Embryonic facial prominence (tissue), 1 donor: ENCODE measurements at regions not wholly inside any gene's neighbourhood (a gene's known extent, or its start where the extent isn't known, plus 50 kb on each side); places are given as distances from the start of the nearest gene placed in this dataset.

Source experiments
- DNase-seq: peaks from one replicate; pipeline ENCODE4 v3.0.0-alpha.2; 2016; ENCODE audit errors: extremely low spot score

DNA sequence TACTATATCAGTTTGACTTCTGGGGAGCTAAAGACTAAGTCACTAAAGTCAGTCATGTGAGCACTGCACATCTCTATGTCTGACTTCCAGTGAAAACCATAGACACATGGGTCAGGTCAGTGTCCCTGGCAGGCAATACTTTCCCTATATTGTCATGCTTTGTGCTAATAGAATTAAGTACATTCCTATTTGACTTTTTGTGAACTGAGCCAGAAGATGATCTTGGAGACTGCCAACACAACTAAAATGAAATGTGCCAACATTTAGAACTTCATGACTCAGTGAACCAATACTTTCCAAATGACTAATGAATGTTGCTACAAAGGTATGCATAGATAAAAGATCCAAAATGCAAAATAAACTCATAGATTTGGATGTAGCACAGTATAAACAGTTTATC lies 820.8 kb upstream of the FAM98A start:
- no peak for DNase-seq

DNA sequence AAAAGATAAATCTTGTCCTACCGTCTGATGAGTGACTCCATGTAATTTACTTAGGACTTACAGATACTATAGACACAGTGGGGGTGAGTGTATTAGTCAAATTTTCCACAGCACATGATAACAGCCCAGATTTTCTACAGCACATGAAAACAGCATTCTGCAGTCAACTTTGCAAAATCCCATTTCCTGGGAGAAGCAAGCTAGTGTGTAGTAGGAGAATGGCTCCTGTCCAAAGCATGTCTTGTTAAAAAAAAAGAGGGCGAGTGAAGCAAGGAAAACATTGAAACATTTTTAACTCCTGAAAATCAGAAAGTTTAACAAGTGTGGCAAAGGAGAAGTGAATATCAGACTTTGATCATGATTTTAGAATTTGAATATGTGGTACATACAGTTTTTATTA lies 817.8 kb upstream of the FAM98A start:
- no peak for DNase-seq

DNA sequence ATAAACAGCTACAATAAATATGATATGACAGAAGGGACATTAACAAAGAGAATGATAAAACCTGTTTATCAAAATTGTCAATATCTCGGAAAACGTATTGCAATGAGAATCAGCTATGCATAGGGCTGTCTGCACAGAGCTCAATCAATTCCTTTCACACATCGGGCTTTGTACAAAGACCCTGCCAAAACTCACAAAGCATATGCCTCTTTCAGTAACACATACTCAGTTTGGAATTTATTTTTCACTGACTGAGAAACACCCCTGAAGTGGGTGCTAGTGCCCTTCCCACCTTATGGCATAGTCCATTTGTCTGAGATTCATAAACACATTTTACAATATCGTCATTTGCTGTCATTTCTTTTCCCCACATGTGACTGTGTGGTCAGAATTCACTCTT lies 815.8 kb upstream of the FAM98A start:
- DNase-seq: no peak

DNA sequence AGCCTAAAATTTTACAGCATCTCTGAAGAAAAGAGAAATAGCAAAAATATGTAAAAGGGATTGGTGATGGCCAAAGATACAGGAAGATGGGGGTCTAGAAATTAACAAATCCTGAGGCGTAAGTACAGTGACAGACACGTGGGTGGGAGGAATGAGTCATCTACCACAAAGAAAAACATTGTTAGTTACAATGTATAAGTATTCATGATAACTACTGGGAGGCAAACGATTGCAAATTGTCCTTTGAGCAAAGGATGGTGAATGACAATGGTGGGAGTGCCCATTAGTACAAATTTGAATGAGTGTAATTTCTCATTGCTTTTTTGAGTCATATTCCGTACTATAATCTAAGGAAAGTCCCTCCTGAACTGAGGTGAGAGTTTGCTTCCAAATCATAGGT lies 809.0 kb upstream of the FAM98A start:
- no peak for DNase-seq

DNA sequence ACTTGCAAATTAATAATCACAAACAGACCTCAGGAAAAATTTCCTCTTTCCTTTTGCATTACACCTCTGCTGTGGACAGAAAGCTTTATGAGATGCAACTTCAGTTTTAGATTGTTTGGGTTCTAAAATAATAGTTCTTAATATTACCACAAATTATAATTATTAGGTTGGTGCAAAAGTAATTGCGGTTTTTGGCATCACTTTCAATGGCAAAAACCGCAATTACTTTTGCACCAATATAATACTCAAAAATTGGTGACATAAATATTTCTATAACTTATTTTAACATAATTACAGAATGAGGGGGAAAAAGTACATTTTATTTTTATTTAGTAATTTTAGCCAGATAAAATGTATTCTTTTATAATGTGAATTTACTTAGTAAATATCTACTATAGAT lies 804.4 kb upstream of the FAM98A start:
- DNase-seq: no peak

DNA sequence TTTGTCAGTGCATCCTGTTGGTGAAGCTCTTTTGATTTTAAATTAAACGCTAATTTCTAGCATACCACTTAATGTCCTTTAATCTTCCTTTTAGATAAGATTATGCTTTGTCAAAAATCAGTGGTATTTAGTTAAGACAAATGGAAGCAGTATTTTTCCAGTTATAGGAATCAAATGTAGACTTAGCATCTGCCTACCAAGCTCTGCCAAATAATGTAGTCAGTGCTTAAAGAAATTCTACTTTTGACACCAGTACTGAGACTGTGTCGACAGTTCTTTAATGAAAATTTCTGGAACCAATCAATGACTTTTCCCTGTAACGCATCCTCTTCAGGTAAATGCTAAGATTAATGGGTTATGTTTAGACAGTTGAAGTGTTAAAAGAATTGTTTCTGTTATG lies 803.3 kb upstream of the FAM98A start:
- no peak for DNase-seq

DNA sequence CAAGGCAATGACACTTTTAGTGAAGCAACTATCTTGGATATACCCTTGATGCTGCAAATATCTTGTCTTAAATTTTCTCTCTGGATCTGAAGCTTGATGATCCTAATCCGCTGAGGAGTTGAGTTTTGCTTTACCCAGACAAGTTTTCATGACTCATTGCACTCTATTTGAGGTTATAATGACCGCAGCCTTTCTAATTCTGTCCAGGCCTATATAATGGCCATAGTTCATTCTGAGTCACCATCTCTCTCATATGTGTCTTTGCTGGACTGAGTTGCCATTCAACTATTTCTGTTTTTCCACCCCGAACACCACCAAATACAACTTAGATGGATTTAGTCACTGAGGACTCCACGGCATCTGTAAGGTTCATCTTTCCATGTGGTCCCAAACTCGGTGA lies 802.1 kb upstream of the FAM98A start:
- no peak for DNase-seq

DNA sequence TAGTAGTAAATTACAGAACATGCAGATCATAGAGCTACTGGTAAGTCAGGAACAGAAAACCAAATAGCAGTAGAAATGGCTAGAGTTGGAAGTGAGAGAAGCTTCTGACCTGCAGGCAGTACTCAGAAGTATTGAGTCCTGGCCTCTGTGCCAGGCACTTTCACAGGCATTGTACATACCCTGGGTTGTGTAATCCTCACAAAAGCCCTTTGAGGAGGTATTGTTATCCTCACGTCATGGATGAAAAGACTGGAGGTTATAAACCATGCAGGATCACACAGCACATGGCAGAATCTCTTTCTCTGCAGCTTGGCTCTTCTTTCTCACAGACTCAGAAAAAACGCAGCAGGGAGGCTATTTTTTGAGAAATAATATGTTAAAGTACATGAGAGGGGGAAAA lies 789.3 kb upstream of the FAM98A start:
- DNase-seq: no peak

DNA sequence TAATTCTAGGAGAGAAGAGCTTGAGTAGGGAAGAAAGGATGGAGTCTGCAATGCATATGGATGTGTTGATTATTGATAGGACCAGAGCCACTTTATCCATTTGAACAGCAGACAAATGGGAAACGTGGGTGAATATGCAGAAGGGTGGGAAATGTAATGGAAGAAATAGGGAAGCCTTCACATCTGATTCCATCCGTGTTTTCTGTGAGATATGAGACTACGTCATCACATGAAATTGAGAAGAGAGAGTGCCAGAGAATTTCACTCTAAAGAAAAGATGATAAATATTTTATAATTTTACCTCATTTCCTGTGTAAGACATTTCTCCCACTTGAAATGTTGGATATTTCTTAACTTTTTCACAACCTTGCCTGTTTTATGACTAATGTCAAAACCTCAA lies 788.4 kb upstream of the FAM98A start:
- no peak for DNase-seq

DNA sequence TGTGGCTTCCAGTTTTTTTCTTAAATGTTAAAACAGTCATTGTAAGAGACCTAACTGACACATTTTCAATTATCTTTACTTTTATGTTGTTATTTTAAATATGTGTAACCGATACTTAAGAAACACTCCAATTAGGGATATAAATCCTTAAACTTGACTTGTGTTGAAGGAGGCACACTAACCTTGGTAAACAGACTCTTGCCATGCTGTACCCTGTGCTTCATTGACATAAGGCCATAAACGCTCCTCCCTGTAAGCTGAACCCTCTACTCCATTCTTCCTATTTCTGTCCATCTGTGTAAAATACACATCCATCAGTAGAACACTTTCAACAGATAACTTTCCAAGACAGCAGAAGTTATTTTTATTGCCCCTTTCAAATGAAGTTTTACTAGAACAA lies 780.5 kb upstream of the FAM98A start:
- DNase-seq: no peak

DNA sequence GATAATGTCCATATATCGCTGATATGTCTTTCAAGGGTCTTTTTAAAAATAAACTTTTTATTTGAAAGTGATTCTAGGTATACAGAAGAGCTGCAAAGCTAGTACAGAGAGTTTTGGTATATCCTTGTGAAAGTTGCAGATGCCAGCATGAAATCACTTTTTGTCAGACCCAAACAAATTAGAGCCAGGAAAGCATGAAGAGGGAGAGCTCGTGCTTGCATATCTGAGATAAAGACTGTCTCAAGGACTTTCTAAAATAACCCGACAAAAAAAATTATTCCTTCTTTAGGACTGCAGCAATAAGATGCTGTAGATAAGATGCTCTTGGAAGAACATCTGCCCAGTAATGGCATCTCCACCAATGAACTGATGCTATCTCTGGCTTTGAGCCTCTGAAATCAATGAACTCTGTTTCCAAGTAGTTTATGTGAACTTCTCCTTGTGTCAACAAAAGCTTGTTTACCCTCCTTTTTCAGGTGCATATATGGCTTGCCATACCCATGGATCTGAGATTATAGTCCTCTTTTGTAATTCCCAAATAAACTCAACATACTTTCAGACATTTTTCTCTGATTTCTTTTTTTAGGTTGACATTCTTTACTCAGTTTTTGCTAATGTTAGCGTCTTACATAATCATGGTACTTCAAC lies 774.6 kb upstream of the FAM98A start:
- no peak for DNase-seq

DNA sequence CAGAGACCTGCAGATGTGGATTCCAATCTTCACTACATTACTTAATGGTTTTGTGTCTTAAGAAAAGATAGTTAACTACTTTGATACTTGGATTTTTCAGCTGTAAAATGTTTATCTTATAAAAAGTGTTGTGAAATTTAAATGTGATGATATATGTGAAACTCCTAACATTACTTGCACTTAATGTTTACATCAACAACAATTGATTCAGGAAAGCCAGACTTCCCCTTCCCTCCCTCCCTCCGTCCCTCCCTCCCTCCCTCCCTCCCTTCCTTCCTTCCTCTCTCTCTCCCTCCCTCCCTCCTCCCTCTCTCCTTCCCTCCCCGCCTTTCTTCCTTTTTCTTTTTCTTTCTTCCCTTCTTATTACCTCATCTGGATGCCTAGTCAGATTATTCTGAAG lies 773.9 kb upstream of the FAM98A start:
- DNase-seq: no peak

DNA sequence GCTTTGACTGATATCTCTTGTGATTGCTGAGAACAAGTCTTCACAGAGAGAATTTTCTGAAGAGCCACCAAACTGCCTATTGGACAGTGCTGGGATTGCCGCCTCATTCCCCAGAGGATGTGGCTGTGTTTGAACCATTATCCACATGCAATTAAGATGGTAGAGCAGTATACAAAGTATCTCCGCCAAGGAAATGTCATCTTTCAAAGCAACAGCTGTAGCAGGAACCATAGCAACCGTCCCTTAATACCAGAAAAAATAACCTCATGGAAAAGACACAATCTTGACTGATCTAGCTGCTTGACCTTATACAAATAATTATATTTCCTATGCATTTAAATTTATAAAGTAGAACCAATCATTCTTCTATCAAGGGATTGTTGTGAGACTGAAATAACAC lies 772.6 kb upstream of the FAM98A start:
- DNase-seq: no peak

DNA sequence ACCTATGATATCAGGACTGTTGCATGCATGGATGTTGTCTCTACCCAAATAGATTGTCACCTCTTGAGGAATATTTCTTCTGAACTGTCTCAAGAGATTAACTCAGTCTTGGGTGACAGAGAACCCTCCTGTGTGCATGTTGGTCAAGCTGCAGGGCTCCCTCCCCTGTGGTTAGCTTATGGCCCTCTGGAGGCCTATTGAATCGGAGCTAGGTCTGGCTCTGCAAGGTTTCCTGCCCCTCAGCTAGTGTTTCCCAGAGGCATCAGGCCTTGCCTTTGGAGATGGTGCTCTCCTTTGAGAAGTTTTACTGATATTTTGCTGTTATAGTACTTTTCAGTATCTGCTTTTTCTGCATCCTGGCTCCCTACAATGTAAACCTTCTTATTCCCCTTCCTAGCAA lies 769.2 kb upstream of the FAM98A start:
- DNase-seq: no peak

DNA sequence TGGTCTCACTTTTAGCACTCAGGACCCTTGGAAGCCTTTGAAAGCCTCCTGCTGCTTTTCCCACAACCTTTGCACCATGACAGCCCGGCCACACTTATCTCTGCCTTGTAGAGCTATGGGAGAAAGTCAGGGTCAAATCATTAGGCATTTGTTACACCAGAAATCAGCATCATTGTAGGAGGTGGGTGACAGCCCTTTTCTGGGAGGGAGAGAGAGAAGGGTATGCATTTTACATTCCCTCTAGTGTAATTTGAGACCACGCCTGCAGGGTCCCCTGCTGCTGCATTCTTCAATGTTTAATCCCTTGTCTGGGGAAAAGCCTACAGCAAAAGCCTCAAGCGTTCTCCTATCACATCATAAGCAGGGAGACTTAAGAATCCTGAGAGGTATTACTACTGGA lies 766.8 kb upstream of the FAM98A start:
- DNase-seq: no peak

DNA sequence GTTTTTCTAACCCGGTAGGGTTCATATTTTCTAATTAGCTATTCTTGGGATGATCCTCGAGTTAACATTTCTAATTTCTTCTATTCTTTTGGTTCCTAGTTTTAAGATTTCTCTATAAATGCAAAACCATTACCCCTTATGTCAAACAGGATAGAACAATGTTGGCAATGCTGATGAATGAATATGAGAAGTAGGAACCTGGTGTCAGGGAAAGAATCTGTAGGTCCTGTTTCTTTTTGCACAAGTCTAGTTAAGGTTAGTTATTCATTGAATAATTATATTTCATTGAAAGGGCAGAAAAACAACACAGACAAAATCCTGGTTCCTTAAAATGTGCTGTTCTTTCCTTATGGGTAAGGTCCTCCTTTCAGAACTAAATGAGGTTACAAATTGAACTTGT lies 766.4 kb upstream of the FAM98A start:
- DNase-seq: no peak

DNA sequence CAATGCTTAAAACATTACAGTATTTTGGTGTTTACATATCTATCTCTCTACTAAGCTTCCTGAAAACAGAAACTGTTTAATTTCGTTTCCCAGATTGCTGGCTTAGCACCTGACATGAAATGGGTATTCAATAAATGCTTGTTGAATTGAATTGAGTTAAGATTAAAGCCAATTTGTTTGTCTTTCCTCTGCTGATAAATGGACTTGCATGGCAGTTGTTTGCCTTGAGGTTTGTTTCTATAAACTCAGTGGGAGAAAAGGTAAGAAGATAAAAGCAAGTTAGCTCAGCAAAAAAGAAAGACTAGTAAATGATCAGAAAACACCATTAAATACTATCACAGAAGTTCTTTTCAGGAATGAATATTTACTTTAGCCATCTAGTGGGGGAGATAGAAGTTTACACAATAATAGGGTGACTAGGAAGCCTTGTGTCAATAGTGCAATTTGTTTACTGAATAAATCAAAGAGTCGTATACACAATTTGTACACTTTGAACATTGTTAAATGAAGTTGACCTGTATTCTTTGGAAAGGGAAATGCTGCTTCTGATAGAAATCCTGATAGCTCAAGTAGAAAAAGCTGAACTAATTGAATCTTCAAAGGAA lies 754.5 kb upstream of the FAM98A start:
- no peak for DNase-seq

DNA sequence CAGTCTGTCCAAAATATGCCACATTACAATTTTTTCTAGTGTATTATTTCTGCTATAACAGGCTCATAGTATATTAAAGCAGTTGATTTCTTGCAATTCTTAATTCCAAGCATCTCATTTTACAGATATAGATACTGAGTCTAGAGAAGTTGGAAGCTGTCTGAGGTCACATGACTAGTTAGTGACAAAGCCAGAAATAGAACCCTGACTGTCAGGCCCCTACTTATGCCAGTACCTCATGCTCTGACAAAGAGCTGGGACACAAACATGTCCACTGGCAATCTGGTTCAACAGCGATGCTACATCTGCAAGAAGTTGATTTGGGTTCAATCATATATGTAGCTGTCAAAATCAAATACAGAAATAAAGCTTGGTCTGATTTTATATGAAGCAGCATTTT lies 750.4 kb upstream of the FAM98A start:
- DNase-seq: no peak

DNA sequence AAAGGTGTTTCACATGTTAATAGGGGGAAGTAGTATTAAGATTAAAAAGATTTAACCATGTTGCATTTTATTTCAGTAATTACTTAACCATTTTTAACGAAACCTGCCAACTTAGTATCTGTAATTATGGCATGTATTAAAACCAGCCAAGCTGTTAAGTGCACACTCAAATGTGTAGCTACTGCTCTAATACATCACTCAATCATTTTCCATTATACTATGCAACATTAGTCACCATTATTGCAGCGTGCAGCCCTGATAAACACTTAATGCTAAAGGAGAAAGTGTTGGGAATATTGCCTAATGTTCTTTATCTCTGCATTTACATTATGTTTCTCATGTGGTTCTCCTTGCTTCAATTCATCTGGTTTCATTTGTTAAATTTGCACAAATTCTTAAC lies 745.9 kb upstream of the FAM98A start:
- DNase-seq: no peak

DNA sequence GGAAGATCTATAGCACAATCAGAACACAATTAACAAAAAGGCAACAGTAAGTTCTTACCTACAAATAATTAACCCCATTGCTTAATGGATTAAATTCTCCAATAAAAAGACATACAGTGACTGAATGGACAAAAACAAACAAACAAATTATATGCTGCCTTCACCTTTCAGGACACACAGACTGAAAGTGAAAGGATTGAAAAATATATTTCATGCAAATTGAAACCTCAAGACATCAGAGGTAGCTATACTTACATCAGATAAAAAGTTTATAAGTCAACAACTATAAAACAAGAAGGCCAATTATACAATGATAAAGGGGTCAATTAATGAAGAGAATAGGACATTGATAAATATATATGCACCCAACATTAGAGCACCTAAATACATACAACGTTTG lies 741.2 kb upstream of the FAM98A start:
- no peak for DNase-seq

DNA sequence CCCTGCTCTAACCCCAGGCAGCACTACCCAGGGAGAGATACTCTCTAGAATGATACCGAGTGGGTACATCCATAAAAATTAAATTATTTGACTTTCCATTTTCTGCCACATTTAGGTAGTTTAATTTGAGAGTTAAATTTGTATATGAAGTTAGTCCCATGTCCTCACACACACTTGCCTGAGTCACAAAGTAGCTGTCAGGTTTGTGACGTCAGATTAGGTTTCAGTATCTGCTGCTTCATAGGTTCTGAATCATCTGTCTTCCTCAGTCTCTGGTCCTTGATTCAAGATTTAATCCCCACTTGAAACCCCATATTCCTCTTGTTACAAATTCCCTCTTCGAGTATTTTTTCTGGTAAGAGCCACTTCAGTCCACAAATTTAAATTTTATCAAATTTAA lies 738.6 kb upstream of the FAM98A start:
- no peak for DNase-seq

DNA sequence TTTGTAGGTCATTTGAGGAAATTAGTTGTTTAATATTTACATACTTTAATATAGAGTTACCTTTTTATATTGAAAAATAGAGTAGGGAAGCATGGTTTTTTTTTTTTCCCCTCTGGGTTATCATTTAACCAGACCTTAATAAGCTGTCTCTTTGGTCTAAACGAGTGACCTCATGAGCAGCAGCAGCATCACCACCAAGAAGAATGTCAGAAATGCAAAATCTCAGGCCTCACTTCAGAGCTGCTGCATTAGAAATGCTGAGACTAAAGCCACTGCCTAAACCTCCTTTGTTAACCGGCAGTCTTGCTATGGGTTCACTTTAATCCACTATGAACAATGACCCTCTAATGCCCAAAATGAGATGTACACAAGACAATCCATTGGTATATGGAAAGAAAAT lies 733.7 kb upstream of the FAM98A start:
- DNase-seq: no peak

DNA sequence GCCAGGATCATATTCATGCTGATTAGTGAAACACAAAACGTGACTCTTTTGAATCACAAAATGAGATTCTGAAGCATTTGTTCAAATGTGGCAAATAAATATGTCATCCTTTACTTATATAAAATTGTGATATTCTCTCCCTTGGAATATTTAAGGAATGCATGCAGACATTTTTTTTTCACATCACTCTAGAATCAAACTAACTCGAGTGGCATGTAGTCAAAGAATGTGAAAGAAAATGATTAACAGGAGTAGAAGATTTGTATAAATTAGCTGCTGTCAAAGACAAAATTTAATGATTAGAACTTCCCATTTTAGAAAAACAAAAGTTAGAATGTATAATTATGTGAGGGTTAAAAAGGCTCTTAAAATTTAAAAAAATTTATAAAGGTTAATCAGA lies 721.0 kb upstream of the FAM98A start:
- no peak for DNase-seq

DNA sequence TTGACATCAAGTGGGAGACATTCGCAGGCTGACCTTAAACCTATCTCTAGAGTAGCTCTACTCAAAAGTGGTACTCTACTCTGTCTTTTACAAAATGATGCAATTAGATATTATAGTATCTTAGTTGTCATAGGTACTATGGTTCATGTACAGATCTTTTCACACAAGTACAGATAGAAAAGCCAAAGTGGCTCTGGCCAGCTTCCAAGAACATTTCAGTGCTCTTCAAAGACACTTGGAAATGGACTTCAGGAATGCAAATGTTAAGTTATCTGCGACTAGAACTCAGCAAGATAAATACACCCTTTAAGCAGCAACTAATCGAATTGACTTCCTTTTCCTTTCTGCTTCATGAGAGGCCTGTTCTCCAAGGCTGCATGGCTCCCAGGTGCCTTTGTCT lies 718.7 kb upstream of the FAM98A start:
- no peak for DNase-seq
